ENCODE measurements at regions not wholly inside any gene's neighbourhood (a gene's known extent, or its start where the extent isn't known, plus 50 kb on each side); places are given as distances from the start of the nearest gene placed in this dataset.

DNA sequence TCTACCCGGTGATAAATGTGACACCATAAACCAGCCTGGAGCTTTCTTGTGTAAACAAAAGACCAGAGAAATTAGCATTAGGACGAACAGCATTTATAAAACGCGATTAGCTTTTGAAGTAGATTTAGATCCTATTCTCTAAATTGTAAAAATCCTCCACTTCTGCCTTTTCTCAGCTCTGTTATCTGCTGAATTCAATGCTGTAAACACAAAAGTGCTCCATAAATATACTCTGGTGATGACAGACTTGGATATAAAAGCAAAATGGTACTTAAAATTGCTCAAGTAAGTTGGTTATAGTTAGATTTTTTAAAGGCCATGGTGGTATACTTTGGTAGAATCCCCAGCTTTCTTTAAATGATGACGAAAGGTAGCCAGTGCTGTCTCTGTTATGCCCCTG, 114.6 kb upstream of the RMST start:
- no peak for DNase-seq

DNA sequence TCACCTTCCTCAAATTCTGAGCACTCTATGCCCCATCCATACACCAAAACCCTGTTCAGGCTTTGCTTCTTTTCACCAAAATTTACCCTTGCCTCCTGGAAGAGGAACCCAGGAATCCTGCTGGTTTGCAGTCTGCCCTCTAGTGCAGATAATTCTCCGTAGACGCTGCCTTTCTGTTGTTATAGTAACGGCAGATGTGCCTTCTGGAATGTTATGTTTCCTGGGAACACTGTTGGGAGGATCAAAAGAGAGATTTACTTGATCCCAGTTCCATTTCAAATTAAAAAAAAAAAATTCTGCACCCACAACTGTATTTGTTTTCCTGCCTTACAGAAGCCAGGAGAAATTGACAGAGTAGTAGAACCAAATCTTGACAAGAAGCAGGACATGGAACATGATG, 104.2 kb upstream of the RMST start:
- DNase-seq = no peak

DNA sequence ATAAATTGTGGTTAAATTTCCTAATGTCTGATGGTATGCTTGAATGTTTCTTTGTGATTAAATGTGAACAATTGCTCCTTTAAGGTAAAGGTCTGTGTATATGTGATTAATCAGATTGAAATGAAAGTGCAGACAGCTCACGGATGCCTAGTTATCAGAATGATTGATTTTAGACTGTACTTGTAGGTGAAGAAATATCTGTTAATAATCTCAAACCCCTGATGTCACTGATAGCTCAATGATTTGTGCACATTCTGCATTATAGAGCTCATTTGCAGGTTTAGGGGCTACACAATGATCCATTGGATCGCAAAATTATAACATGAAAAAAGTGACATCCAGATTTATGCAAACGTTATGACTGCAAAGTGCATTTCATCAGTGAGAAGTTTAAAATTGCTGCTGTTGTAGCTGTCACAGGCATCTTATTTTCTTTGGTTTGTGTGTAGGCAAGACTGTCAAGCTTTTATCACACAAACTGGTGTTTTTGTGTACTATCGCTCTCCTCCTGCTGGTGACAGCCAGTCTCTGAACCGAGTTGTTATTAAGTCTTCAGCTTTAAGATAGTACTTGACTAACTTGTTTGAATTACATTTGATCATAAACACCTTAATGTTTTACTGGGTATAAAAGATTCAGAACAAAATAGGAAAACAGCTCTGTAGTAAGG, 103.4 kb upstream of the RMST start:
- no peak for DNase-seq

DNA sequence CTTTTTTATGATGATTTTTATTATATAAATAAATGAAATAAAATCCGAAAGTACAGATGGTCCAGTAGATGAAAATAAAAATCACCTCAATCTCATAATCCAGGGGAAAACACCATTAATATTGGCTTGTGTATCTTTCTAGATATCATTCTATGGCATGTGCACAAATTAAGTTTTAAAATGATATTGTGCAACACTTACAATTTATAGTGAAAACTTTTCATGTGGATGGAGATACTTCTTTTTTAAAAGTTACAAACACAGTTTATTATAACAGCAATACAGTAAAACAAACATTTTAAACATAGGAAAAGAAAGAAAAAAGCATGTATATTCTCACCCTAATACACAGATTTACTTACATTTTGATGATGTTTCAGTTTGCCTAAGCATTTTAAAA, 98.9 kb upstream of the RMST start:
- no peak for DNase-seq

DNA sequence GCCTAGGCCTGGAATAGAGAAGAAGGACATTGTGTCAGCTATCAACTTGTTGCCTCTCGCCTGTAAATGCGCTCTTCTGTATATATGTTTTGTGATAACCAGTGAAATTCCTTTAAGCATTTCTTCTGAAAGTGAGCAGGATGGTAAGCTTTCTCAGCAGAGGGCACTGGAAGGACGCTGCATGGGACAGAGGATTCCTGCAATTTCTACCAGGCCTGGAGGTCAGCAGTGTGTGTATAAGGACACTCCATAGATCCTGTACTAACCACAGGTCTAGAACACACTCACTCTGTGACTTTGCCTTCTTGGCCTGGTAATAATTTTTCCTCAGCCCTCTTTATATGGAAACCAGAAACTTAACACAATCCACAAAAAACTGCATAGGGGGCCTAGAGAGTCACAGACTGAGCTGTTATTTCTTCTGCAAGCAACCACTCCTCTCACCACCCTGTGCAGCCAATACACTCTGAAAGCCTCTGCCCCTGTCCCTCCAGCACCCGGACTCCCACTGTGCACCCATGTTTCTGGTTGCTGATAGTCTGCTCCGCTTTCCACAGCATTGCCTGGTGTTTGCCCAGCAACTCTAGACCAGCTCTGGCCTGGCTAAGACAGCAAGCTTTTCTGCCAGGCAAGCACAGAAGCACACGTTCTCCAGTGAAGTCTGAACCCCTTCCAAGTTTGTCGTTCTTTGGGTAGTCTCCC, 94.0 kb upstream of the RMST start:
- no peak for DNase-seq

DNA sequence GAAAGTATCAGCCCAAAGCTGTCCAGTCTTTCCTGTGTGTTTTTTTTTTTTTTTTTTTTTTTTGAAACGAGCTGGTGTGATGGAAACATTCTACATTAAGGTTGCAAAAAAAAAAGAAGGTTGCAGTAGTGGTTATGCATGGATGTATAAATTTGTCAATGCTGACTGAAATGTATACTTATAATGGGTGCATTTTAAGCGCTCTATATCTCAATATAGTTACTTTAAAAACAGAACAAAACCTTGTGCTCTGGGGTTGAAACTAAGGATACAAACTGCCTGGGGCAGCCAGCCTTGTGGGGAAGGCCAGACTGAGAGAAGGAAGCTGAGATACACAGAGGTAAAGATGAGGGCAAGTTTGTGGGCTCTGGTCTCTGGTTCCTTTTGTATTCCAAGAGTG, 87.3 kb upstream of the RMST start:
- DNase-seq = no peak

DNA sequence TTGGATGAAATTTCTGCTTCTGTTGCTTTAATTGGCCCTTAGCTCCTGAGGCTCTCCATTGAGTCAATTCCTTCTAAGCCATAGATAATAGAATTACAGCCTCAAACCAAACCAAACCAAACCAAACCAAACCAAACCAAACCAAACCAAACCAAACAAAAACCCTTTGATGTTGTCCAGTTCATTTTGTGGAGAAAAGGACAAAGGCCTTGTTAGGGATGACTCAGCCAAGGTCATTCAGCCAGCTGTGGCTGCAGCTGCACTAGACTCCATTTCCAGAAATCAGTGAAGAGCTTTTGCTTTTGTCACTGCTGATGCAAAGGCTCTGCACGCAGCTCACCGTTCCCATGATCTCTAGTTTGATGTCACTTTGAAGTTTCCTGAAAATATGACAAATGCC, 82.2 kb upstream of the RMST start:
- DNase-seq = no peak

DNA sequence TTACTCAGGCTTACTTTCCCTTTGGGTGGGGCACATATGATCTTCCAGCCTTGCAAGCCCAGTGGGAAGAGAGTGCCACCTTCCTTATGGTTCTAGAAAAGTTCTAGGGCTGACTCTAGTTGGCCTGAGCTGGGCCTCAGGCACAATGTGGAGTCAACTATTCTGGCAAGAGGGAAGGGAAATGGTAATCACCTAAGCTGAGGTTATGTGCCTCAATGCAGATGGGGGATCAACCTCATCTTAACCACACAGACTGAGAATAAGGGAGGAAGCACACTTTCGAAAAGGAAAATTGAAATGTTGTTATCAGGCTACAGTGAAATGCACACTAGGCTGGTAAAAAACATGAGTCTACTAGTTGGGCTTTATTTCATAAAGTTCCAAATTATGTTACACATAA, 77.5 kb upstream of the RMST start:
- DNase-seq = no peak

DNA sequence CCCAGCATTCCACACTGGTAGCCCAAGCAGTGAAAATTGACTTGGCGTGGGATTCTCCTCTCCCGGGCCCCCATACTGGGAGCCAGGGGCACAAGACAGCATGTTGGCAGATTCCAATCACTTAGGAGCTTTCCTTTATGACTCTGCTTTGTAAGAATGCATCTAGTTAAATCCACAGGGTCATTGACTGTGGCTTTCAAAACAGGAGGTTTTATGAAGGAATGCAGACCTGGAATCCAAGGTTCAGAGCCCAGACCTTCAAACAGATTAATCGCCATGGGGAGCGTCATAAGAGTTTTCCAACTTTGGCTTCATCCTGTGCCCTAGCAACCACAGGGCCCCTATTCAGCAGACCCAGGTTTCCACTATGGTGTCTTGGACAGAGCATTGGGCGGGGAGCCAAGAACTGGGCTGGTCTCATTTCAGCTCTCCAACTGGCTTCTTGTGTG, 76.4 kb upstream of the RMST start:
- DNase-seq = no peak

DNA sequence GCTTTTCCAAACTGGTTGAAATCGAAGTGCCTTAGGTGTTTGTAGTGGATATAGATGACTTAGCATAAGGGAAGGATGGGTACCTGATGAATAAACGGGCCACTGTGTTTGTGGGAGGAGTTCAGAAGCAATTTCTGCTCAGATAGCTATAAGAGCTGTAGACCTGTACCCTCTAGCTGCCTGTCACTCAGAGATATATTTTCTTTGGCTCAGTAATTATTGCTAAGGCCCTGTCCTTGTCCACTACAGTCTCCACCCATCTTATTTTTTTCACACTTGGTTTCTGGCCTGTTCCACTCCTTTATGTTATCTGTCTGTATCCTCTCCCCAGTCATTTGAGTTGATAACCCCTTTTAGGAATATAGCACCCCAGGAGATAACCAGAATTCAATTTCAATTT, 74.8 kb upstream of the RMST start:
- no peak for DNase-seq

DNA sequence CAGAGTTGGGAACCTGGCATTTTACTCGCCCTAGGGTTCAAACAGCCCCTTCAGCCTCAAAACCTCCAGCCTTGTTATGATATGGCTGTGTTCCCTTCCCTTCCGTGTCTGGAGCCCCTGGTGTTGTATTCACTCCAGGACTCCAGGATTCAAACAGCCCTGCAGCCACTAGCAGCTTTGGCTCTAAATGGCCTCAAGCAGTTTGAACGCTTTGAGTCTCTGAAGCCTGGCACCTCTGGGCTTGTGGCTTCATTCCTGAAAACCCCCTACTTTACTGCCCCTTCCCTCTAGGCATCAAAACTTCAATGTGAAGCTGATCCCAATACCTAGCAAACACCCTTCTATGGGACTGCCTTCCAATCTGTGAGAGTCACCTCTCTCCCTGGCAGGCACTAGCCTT, 67.9 kb upstream of the RMST start:
- DNase-seq = no peak

DNA sequence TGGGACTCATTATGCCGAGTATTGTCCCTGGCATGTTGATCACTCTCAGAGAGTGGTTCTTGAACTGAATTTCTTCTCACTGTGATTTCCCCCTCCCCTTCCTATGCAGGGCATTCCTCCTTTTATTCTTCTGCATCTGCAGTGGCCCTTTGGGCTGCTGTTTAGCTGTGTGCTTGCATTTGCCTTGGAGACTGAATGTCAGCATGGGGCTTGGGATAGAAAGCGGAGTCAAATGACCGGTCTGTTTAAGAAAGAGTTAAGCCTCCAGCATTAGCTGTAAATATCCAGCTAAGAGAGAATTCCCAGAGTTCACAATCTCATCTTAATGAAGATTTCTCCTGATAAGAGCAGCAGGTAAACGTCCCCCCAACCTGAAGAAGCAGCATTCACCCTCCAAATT, 65.6 kb upstream of the RMST start:
- no peak for DNase-seq

DNA sequence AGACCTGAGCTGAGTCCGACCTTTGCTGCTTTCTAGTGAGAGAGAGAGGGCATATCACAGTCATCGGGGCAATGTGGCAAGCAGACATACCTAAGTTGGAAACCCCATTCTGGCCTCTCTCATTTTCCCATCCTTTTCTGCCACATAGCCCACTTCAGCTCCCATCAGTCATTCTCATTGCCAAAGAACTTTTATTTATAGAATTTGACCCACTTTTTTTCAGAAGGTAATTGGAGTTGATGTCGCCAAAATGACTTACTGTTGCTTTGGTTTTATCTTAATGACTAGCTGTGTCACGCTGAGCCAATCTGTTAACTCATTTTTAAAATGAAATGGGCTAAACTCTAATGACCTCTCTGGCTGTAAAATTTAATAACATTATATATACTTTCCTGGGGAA, 63.9 kb upstream of the RMST start:
- no peak for DNase-seq

DNA sequence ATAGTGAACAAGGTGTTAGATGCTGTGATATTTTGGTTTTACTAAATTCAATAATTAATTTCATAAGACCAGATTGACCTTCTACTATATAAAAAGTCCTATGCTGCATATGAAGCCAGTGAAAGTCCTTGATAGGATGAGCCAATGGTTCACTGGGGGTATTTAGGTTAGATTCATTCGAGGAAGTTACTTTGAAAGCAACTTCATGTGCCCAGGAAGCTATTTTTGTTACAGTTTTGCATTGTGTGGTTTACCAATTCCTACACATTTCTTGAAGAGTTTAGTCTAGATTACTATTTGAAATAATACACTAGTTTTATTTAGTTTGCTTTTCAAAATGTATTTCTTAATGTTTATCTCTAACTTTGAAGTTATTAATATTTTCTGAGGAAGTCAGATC, 58.5 kb upstream of the RMST start:
- DNase-seq = no peak

DNA sequence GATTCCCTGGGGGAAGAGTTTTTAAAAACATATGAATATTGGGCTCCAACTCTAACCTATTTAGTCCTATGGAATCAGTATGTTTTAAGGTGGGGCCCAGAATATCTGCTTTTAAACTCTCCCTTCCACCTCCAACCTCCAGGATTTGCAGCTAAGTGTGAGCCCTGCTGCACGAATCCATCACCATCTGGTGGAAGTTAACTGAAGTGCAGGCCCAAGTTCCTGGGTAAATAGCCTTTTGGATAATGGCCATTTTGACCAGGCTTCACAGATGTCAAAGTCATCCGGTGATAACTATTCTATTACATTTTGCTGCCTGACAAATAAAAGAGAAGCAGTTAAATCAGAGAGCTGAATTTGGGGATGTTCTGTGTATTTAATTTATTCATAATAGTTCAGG, 58.1 kb upstream of the RMST start:
- peak; percentile 3 to 13 for DNase-seq

DNA sequence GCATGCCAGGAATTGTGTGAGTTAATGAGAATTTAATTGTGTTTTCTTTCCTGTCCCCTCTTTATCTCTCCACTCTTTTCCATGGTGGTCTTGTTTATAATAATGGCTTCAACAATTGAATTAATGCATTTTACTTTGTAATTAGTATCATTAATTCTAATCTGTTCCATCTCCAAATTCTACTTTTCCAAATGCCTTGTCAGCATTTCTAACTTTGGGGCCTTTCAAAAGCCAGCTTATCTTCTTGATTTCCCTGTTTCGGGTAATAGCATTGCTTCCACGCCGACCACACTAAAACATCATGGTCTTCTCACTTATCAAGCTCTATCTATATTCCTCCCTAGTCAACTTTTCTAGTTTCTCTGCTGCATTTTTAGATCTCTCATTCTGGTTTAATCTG, 54.2 kb upstream of the RMST start:
- DNase-seq = no peak

DNA sequence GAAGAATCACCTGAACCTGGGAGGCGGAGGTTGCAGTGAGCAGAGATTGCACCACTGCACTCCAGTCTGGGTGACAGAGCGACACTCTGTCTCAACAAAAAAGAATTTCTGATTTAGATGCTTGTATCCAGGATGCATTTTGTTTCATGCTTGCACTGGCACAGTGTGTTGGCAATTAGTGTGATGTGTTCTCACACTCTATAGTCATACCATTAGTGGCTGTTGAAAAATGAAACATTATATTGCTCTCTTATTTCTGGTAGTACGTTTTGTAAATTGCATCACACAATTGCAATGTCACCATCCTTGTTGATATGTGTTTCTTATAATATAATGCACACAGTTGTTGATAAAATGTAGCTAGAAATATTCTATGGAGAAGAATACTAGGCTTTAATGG, 51.3 kb upstream of the RMST start:
- DNase-seq = no peak
